ENCODE measurements at regions not wholly inside any gene's neighbourhood (a gene's known extent, or its start where the extent isn't known, plus 50 kb on each side); places are given as distances from the start of the nearest gene placed in this dataset.

DNA sequence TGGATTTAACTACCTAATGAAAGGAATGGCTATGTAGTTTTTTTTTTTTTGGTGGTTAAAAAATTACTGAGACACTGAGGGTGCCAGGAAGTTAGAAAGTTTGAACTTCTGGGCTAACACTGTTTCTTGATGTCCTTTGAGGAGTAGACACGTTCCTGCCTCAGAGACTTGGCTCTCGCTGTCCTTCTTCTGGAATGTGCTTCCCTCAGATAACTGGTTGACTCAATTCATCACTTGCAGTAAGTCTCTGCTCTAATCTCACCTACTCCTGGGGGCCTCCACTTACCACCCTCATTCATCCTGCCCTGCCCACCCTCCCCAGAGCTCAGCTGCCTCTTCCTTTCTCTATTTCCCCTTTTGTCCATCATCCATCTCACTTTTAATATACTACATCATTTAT lies 167.0 kb downstream of the YTHDC2 start:
- no peak overlapping the region for H3K4me3 ChIP-seq
- no peak overlapping the region for H3K4me2 ChIP-seq
- no peak for TF ChIP-seq Cebpa-rat (IDR thresholded peaks at IDR 0.05)
- no peaks in the 10 kb centered on the region for H3K9me3 ChIP-seq (replicated peaks in 1 of 11)
- H3K36me3 ChIP-seq, result no peaks in the 10 kb centered on the region
- no peak overlapping the region for H3K27ac ChIP-seq
- H3K9ac ChIP-seq, result no peak overlapping the region
- H3K4me1 ChIP-seq, result no peaks in the 10 kb centered on the region
- no peaks in the 10 kb centered on the region for H4K20me1 ChIP-seq
- H3K27me3 ChIP-seq, result no peaks in the 10 kb centered on the region

DNA sequence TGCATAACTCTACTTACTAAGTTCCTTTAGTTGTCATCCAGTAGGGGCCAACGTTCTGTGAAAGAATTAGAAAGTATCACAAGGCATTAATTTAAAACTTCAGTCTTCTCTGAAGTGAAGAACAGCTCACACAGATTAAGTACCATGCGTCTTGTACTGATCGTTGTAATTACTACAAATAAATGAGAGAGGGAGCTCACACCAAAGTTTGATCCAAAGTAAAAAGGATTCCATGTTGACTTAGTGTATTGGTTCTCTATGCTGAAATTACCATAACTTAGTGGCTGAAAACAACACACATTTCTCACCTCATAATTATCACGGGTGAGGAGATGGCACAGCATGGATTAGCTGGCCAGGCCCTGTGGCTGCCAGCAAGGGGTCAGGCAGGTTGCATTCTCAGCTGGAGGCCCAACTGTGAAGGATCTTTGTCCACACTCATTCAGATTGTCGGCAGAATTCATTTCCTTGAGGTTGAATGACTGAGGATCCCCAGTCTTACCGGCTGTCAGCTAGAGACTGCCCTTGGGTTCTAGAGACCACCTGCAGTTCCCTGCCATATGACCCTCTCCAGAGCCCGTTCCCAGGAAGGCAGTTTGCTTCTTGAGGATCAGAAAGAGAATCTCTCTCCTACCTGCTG lies 169.1 kb downstream of the YTHDC2 start:
- TF ChIP-seq Cebpa-rat (IDR thresholded peaks at IDR 0.05), result no peak
- Histone ChIP-seq H3K4me2 (no peak overlapping the region), H3K4me1 (no peaks in the 10 kb centered on the region), H3K9me3 (replicated peaks in 1 of 11) (no peaks in the 10 kb centered on the region), H3K27me3 (no peaks in the 10 kb centered on the region), H3K36me3 (no peaks in the 10 kb centered on the region), H3K27ac (no peak overlapping the region), H3K9ac (no peak overlapping the region), H3K4me3 (no peak overlapping the region), H4K20me1 (no peaks in the 10 kb centered on the region)

- Histone ChIP-seq H3K36me3 (no peaks in the 10 kb centered on the region), H3K9me3 (replicated peaks in 1 of 11) (no peaks in the 10 kb centered on the region), H4K20me1 (no peaks in the 10 kb centered on the region), H3K4me3 (no peak overlapping the region), H3K4me2 (no peak overlapping the region), H3K27me3 (no peaks in the 10 kb centered on the region), H3K9ac (no peak overlapping the region), H3K27ac (no peak overlapping the region), H3K4me1 (no peaks in the 10 kb centered on the region)
- TF ChIP-seq Cebpa-rat (IDR thresholded peaks at IDR 0.05), result no peak
Observed at GRCh38 chr5:113683211-113683610, 169.7 kb downstream of the YTHDC2 start.

- Histone ChIP-seq H3K9me3 (replicated peaks in 1 of 11) (no peaks in the 10 kb centered on the region), H3K27ac (no peak overlapping the region), H4K20me1 (no peaks in the 10 kb centered on the region), H3K27me3 (no peaks in the 10 kb centered on the region), H3K9ac (no peak overlapping the region), H3K4me2 (no peak overlapping the region), H3K4me1 (no peaks in the 10 kb centered on the region), H3K4me3 (no peak overlapping the region), H3K36me3 (no peaks in the 10 kb centered on the region)
- no peak for TF ChIP-seq Cebpa-rat (IDR thresholded peaks at IDR 0.05)
Observed at GRCh38 chr5:113686599-113686998, 173.1 kb downstream of the YTHDC2 start.

DNA sequence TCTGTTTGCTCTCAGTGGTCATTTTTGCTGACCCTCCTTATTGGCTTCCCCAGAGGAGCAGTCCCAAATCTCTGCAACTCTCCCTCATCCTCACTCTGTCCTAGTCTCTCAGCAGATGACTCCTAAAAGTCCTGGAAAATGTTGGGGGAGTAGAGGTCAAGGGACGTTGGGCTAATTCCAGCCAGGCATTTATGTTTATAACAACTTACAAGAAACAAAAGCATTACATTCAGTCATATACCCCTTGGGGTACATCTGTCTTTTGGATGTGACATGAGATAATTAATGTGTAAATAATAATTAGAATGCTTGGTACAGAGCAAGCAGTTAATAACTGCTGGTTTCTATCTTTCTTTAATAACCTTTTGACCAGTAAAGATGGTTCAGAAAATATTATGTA lies 176.2 kb downstream of the YTHDC2 start:
- H3K4me2 ChIP-seq, result no peak overlapping the region
- H3K9me3 ChIP-seq (replicated peaks in 1 of 11), result no peaks in the 10 kb centered on the region
- no peak for TF ChIP-seq Cebpa-rat (IDR thresholded peaks at IDR 0.05)
- no peak overlapping the region for H3K4me3 ChIP-seq
- H3K4me1 ChIP-seq, result peaks cover 0 to 7% (median 3%) of the 10 kb centered on the region in 10 experiments; a peak in 4 of 20 replicates
- no peaks in the 10 kb centered on the region for H3K36me3 ChIP-seq
- H3K27ac ChIP-seq, result no peak overlapping the region
- H3K9ac ChIP-seq, result no peak overlapping the region
- no peaks in the 10 kb centered on the region for H4K20me1 ChIP-seq
- H3K27me3 ChIP-seq, result peaks cover 0 to 10% (median 9%) of the 10 kb centered on the region in 11 experiments; a peak in 12 of 22 replicates

- Histone ChIP-seq H3K9ac (no peak overlapping the region), H3K27me3 (peaks cover 0 to 10% (median 9%) of the 10 kb centered on the region in 11 experiments; a peak in 12 of 22 replicates), H3K4me2 (peak overlapping the region in 5 of 11 experiments; percentile 22 to 61 (median 36); a peak in 8 of 22 replicates), H3K27ac (no peak overlapping the region), H3K36me3 (no peaks in the 10 kb centered on the region), H3K4me3 (no peak overlapping the region), H4K20me1 (no peaks in the 10 kb centered on the region), H3K9me3 (replicated peaks in 1 of 11) (no peaks in the 10 kb centered on the region), H3K4me1 (peaks cover 0 to 7% (median 3%) of the 10 kb centered on the region in 10 experiments; a peak in 4 of 20 replicates)
- TF ChIP-seq Cebpa-rat (IDR thresholded peaks at IDR 0.05), result no peak
Observed at GRCh38 chr5:113692466-113692865, 179.0 kb downstream of the YTHDC2 start.

DNA sequence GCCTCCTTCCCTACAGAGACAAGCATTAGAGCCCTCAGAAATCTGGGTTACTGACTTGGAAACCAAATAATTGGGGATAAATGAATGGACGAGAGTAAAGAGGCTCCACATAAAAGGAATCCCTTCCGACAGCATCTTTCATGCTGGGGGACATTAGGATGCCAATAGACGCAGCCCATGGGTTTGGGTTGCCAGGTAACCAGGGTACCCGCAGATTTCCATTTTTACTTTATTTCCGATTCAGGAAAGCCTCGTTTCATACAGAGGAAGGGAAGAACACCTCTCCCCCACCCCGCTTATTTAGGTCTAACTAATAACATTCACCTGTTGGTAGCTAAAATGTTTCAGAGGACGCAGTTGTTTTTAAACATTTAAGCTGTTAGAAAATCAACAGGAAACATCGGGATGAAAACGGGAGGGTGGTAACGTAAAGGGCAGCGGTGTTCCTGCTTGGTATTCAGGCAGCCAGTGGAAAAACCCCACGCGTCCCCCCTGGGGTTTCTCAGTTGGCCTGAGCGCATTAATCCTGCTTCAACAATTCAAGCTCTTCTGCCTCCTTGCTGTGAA lies 179.5 kb downstream of the YTHDC2 start:
- no peaks in the 10 kb centered on the region for H3K9me3 ChIP-seq (replicated peaks in 1 of 11)
- no peak overlapping the region for H3K9ac ChIP-seq
- peak overlapping the region in 9 of 11 experiments; percentile 8 to 61 (median 32); a peak in 12 of 22 replicates for H3K4me2 ChIP-seq
- H4K20me1 ChIP-seq, result no peaks in the 10 kb centered on the region
- H3K4me1 ChIP-seq, result peaks cover 0 to 7% (median 3%) of the 10 kb centered on the region in 10 experiments; a peak in 4 of 20 replicates
- peaks cover 0 to 10% (median 9%) of the 10 kb centered on the region in 11 experiments; a peak in 12 of 22 replicates for H3K27me3 ChIP-seq
- H3K27ac ChIP-seq, result no peak overlapping the region
- TF ChIP-seq Cebpa-rat (IDR thresholded peaks at IDR 0.05), result no peak
- H3K36me3 ChIP-seq, result no peaks in the 10 kb centered on the region
- no peak overlapping the region for H3K4me3 ChIP-seq

DNA sequence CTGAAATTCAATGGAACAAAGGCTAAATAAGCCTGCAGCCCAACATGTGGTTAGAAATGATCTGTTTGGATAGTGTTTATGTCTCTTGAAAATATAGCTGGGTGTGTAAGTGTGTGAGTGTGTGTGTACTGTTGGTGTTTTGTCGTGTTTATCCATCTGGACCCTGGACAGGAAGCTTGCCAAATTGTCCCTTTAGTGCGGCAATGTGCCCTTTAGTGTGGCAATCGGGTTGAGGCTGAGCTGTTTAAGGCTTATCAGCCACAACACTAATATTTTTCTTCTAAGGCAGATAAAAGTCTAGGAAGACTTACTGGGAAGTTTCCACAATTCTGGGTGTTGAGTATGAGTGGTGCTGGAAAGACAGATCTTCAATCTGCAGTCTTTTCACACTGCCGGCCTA lies 180.2 kb downstream of the YTHDC2 start:
- Histone ChIP-seq H3K27ac (no peak overlapping the region), H3K9me3 (replicated peaks in 1 of 11) (no peaks in the 10 kb centered on the region; a peak in 1 of 22 replicates), H3K36me3 (no peaks in the 10 kb centered on the region), H3K4me2 (peak overlapping the region in 1 of 11 experiments; percentile 32; a peak in 1 of 22 replicates), H3K27me3 (peaks cover 0 to 10% (median 9%) of the 10 kb centered on the region in 11 experiments; a peak in 12 of 22 replicates), H4K20me1 (no peaks in the 10 kb centered on the region), H3K9ac (no peak overlapping the region), H3K4me1 (peaks cover 0 to 7% (median 3%) of the 10 kb centered on the region in 10 experiments; a peak in 4 of 20 replicates), H3K4me3 (no peak overlapping the region)
- TF ChIP-seq Cebpa-rat (IDR thresholded peaks at IDR 0.05), result no peak

- no peaks in the 10 kb centered on the region for H3K36me3 ChIP-seq
- peaks cover 0 to 7% (median 3%) of the 10 kb centered on the region in 10 experiments; a peak in 4 of 20 replicates for H3K4me1 ChIP-seq
- no peak overlapping the region for H3K27ac ChIP-seq
- H3K9me3 ChIP-seq (replicated peaks in 1 of 11), result peaks cover 0 to 8% (median 0%) of the 10 kb centered on the region in 11 experiments; a peak in 6 of 22 replicates
- peaks cover 0 to 10% (median 9%) of the 10 kb centered on the region in 11 experiments; a peak in 12 of 22 replicates for H3K27me3 ChIP-seq
- no peak overlapping the region for H3K9ac ChIP-seq
- TF ChIP-seq Cebpa-rat (IDR thresholded peaks at IDR 0.05), result no peak
- no peak overlapping the region for H3K4me2 ChIP-seq
- H4K20me1 ChIP-seq, result no peaks in the 10 kb centered on the region
- no peak overlapping the region for H3K4me3 ChIP-seq
Observed at GRCh38 chr5:113694576-113694975, 181.1 kb downstream of the YTHDC2 start.

Measured in BLaER1 treated with 17β-estradiol and CSF1 and Interleukin-3, amounts not matched to agents 10 nM and 100 nM (cell line).